GM19240 (cell line): ENCODE measurements at regions not wholly inside any gene's neighbourhood (a gene's known extent, or its start where the extent isn't known, plus 50 kb on each side); places are given as distances from the start of the nearest gene placed in this dataset.
"Not testable (repeated sequence)": the region's sequence is repeated elsewhere in the genome, so short reads cannot be mapped to it uniquely, and the experiment has no call there.

Source experiments
- DNase-seq: peaks from one replicate; pipeline ENCODE4 v3.0.0; 2011; ENCODE audit warnings: low spot score; ENCODE audit not compliant: insufficient read length

DNA sequence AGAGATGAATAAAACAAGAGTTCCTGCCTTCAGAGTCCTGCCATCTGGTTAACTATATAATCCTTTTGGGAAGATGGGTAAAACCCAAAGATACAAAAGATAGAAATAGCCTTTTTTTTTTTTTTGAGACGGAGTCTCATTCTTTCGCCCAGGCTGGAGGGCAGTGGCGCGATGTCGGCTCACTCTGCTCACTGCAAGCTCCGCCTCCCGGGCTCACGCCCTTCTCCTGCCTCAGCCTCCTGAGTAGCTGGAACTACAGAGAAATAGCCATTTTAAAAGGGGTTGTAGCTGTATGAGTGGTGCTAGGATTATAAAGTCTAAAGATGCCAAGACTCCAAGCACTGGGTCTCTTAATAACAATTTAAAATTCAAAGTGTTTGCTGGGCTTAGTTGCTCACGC, 97.2 kb downstream of the KDR start:
- DNase-seq: no peak

GRCh38 chr4:55027596-55027995, 97.8 kb downstream of the KDR start:
- DNase-seq: no peak

DNA sequence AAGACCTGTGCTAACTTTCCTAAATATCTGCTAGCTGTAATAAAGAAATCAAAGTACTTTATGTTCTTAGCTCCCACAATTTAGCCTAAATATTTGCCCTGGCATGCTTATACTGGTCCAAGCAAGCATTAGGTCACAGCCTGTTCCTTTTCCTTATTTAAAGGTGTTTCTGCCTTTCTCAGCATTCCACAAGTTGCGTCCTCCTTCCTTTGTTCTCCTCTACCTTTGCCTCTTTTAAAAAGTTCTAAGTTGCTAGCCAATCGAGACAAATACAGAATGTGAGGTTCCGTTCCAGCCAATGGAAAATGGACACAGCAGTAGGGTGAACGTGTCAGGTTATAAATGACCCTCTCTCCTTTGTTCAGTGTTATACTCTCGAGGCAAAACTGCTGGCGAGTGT, 99.9 kb downstream of the KDR start:
- DNase-seq: not testable (repeated sequence)

DNA sequence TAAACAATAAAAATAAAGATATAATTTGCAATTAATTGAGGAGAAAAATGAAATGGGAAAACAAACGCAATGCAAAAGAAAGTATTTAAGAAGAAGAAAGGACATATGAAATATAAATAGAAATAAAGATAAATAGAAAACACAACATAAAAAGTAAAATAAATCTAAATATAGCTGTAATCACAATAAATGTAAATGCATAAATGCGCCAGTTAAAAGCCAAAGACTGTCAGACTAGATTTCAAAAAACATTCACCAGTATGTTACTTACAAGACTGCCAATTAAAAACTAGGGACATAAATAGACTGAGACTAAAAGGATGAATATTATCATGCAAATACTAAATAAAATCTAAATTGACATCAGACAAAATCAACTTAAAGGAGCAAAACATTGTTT, 102.4 kb downstream of the KDR start:
- no peak for DNase-seq

- DNase-seq: no peak
These were observed 104.2 kb downstream of the KDR start for GRCh38 chr4:55021214-55021613.

DNA sequence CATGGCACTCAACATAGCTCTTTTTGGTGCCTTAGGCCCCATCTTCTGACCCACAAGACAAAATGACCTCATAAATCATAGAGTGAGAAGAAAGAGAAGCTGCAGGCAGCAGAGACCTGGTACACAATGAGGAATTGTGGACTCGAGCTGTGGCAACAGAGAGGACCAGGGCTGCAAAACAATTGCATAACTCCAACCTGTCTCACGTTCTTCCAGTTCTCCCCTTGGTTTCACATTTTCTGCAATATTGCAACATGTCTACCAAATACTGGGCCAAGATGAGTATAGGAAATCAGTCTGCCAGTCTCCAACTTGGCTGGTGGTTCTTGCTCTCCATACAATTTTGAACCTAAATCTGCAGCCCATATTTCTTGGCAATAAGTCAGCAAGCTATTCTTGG, 105.3 kb downstream of the KDR start:
- DNase-seq: no peak

- DNase-seq: no peak
These were observed 106.4 kb downstream of the KDR start for GRCh38 chr4:55018978-55019377.

GRCh38 chr4:55018521-55018920, 106.9 kb downstream of the KDR start:
- DNase-seq: no peak

DNA sequence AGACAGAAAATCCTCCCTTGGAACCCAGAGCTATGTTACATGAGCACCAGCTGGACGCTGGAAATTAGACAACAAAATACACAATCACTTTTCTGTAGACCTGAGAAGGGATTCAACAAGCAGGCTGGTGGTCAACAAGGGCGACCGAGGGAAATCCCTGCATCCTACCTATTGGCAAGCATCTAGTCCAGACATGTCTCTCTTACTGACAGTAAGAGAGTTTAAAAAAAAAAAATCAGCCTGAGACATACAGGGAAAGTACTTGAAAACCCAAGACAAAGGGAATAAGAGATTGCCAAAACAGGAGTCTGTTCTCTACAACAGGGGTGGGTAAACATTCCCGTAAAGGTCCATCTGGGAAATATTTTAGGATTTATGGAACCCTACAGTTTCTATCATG, 108.0 kb downstream of the KDR start:
- DNase-seq: no peak

DNA sequence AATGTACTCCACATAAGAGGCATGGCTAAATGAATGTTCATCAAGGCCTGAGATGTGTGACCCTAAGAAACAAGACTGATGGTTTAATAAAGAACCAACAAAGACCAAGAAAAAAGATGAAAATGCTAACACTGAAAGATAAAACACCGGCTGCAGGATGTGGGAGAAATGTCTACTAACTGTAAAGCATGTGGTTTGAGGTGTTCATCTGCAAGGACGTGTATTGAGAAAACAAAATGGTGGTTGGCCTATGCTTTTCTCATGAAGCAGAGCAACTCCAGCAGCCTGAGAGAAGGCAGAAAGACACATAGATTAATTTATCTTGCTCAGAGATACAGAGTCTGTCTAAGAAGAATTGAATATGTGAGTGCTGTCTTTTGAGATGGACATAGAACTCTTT, 109.3 kb downstream of the KDR start:
- no peak for DNase-seq

DNA sequence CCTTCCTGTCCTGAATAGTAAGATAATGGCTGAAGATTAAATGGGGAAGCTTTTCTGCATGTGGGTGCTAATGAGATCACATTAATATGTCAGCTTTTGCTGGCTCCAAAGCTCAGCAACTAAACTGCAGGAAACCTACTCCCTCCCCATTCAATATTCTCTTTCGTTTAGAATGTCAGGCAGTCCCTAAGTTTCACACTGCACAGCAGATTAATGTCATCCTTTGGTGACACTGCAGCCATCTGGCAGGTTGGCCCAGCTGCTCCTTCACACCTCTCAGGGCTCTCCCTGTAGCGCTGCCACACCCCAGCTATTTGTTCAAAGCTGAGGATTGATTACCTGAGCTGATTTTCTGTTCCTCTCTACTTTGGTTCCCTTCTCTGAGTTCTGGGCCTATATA, 110.5 kb downstream of the KDR start:
- no peak for DNase-seq

GRCh38 chr4:55013431-55013955, 111.9 kb downstream of the KDR start:
- no peak for DNase-seq

DNA sequence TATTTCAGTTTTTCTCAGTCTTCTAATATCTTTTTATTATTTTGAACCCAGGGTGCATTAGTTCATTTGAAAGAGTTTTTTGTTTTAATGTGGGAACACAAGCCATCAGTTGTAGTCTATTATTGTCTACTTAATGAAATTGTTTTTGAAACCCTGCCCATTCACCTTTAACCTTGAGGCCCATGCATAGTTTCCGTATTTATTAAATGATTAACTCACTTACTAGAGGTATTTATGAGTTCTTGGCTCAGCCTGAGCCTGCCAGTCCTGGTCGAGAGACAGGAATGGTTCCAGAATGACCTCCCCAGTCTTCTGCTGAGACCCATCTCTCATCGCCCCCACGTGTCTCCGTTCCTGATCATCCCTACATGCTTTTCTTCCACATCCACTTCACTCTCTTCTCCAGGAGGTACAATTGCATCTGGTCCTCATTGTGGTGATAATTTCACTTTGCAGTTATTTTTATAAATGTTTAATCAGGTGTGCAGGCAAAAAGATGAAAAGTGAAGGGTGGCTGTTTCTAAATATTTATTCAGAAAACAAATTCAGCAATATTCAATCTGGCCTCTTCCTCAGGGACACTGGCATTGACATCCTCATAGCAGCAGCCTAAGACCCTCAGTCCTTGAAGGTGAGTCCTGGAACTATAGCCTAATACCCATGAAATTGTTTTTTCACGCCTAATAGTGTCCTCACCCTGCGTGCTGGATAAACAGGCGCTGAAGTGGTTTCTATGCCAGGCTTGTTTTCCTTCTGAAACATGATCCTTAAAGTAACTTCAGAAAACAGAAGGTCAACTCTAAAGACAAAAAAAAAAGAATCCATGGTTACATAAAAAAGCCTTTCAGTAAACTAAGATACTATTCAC, 112.8 kb downstream of the KDR start:
- no peak for DNase-seq

DNA sequence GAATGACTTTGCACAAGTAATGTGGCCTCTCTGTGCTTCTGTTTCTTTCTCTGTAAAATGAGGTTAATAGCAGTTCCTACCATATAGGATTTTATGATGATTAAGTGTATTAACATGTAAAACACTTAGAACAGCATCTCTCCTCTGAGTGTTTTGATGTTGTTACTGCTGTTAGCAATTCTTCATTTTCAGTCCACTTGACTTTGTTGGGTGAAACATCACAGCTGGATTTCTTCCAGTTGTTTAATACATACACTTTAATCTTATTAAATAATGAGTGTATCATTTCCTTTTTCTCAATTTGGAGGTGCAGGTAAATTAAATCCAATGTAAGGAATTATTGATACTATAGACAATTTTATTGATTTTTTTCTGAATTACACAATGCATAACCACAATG, 113.6 kb downstream of the KDR start:
- DNase-seq: no peak

- no peak for DNase-seq
These were observed 114.8 kb downstream of the KDR start for GRCh38 chr4:55010550-55010949.

- no peak for DNase-seq
These were observed 117.0 kb downstream of the KDR start for GRCh38 chr4:55008166-55009056.

DNA sequence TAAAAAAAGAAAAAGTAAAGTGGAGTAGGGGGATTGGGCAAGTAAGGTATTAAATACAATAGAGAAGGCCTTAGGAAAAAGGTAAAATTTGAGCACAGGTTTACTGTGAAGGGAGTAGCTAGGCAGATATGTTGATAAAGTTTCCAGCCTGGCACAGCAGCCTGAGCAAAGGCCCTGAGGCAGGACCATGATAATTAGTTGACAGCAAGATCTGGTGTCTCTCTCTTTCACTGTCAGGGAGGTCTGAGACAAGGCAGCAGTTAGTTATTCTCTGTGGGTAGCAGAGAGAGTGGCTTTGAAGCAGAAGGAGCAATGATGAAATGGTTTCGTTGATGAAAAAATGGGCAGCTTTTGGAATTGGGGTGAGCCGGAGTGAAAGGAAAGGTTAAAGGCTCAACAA, 119.5 kb downstream of the KDR start:
- no peak for DNase-seq

DNA sequence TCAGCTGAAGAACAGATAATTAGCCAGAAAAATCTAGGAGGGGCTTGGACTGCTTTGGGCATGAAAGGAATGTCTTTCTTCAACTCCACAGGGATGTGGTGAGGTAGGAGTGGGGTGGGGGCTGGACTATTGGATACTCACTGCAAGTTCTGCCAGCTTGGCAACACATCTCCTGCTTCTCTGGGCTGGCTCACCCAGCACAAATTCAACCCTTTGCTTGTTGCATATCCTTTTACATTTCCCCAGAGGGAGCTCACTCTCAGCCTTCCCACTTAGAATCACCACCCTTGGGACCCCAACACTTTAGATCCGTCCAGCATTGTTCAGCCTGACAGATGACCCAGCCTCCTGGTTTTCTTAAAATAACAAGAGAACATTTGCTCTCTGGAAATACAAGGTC, 120.6 kb downstream of the KDR start:
- no peak for DNase-seq

DNA sequence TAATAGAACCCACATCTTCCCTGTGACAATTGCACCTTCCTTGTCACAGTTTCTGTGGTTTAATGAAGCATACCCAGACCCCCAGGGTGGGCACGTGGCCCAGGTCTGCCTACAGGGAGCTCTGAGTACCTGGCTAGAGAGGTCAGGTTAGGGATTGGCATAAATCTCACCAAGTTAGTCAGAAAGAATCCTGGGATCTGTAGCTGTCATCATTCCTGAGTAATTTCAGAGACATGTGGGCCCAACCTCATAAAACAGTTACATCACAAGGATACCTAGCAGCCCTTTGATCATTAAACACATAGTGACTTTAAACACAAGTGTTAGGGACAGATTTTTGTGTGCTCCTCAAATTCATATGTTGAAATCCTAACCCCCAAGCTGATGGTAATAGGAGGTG, 123.0 kb downstream of the KDR start:
- DNase-seq: no peak

DNA sequence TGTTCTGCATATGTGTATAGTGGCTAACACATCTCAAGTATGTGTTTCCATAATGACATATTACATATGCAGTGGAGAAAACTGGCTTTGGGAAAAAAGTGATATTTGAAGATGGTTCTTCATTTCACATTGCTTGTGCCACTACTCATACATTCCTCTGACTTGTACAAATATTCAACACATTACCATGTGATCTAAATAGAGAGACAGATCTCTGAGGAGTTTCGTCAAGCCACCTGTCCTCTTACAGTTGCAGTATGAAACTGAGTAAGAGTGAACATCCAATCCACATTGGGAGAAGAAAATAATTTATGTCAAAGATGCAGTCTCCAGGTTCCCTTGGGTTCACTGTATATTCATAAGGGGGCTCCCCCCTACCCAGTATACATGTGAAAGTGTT, 123.9 kb downstream of the KDR start:
- no peak for DNase-seq

DNA sequence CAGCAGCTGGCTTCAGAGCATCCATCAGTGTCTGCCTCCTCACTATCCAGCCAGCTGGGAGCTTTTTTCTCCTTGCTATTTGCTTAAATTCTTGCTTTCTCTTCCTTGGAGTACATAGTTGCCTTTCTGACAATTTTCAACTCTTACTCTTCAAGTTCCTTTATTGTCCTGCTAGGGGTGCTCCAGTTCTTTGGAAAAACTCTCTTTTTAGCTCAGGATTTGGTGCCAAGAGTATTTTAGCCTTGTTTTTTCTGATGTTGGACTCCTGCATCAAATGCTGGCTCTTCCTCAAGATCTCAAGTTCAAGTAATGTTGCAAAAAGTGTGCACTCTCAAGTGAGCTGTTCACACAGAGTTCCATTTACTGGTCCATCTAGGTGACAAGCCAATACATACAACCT, 126.4 kb downstream of the KDR start:
- DNase-seq: no peak

DNA sequence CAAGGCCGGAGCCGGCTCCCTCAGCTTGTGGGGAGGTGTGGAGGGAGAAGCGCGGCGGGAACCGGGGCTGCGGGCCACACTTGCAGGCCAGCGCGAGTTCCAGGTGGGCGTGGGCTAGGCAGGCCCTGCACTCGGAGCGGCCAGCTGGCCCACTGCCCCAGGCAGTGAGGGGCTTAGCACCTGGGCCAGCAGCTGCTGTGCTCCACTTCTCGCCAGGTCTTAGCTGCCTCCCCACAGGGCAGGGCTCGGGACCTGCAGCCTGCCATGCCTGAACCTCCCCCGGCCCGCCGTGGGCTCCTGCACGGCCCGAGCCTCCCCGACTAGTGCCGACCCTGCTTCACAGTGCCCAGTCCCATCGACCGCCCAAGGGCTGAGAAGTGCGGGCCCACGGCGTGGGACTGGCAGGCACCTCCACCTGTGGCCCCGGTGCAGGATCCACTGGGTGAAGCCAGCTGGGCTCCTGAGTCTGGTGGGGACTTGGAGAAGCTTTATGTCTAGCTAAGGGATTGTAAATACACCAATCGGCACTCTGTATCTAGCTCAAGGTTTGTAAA, 131.8 kb downstream of the KDR start:
- not testable (repeated sequence) for DNase-seq
